ENCODE measurements at regions not wholly inside any gene's neighbourhood (a gene's known extent, or its start where the extent isn't known, plus 50 kb on each side); places are given as distances from the start of the nearest gene placed in this dataset.
A peak's percentile ranks its signal among the peaks of the same experiment; 100 is the strongest.
"Not testable (repeated sequence)": the region's sequence is repeated elsewhere in the genome, so short reads cannot be mapped to it uniquely, and the experiment has no call there.

DNA sequence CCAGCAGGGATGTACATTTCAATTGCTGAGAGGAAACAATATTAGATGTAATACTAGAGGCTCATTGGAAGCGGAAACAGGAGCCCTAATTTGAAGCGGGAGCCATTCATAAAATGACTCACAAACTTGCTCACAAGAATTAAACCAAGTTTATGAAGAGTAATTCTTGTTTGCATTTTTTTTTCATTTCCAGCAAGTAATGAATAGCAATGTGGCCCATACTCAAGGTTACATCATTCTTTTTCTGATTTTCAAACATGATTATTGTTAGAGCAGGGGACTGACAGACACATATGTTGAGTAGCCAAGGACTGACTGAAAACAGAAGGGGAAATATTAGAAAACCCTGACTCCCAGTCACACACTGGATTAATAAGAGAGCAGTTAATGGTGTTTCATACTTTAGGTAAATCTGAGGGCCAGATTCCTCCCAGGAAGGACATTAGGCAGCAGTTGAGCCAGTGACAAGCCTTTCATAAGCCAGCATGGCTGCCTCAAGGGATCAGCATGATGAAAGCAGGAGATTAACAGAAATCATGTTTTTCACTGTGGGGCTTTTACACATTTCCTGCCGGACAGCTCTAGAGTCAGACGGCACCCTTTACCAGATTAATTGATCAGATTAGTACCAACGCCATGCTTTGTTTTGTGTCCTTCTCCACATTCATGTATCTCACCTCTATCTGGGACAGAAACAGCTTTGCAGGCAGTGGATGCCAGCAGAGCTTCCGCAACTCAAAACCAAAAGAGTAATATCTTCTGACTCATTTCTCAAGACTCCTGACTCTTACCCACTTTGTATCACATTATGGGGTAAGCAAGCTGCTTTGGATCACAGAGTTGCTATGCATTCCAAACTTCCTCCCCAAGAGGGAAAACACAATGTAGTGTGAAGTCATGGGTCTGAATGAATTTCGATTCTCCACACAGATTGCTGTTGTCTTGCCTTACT, 831.6 kb downstream of the KCNA4 start:
- no peaks in the 10 kb centered on the region for H3K27me3 ChIP-seq
- no peaks in the 10 kb centered on the region for H3K4me1 ChIP-seq
- no peak overlapping the region for H3K4me3 ChIP-seq

DNA sequence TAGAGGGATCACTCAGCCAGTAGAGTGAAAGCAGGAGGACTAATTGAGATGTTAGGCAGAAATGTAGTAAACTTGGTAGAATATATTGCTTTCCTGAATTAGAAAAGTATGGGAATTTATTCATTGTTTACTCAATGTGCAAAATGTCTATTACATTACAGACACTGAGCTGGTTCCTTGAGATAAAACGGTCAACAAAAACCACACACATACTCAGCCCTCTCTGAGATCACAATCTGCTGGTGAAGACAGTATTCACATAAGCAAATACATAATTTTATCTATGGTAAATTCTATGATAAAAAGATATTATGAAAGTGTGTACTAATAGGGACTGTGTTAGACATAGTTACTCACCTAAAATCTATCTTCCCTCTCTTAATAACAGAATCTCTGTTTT, 833.5 kb downstream of the KCNA4 start:
- DNase-seq: no peak
- H3K27ac ChIP-seq: no peak overlapping the region
- H3K4me1 ChIP-seq: no peaks in the 10 kb centered on the region
- H3K27me3 ChIP-seq: no peaks in the 10 kb centered on the region
- H3K9me3 ChIP-seq (replicated peaks): no peaks in the 10 kb centered on the region
- H3K4me3 ChIP-seq: no peak overlapping the region
- H3K36me3 ChIP-seq: no peaks in the 10 kb centered on the region

More for the DNA sequence above, 831.6 kb downstream of the KCNA4 start:
- no peak overlapping the region for H3K27ac ChIP-seq
- DNase-seq: peak in 1 of 2 experiments; percentile 2
- no peaks in the 10 kb centered on the region for H3K36me3 ChIP-seq
- no peaks in the 10 kb centered on the region for H3K9me3 ChIP-seq (replicated peaks)

DNA sequence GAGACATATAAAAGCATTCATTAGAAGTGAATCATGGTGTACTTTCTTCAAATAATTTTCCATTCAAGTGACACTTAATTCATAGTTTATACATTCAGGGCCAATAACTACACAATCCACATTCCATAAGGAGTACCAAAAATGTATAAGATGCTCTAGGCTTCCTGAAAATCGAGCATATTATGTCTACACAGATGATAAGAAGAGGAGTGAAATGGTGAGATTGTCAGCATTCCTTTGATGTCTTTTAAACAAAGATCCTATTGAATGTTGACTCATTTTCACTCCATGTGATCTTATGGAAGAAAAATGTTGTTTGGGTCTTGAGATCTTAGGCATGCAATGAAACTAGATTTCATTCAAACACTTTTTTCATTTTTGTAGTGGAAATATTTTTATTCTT, 843.2 kb downstream of the KCNA4 start:
- DNase-seq: peak in 1 of 2 experiments; percentile 2
- H3K36me3 ChIP-seq: no peaks in the 10 kb centered on the region
- H3K27me3 ChIP-seq: no peaks in the 10 kb centered on the region
- no peak overlapping the region for H3K4me3 ChIP-seq
- H3K4me1 ChIP-seq: no peaks in the 10 kb centered on the region
- H3K27ac ChIP-seq: no peak overlapping the region
- H3K9me3 ChIP-seq (replicated peaks): no peaks in the 10 kb centered on the region

DNA sequence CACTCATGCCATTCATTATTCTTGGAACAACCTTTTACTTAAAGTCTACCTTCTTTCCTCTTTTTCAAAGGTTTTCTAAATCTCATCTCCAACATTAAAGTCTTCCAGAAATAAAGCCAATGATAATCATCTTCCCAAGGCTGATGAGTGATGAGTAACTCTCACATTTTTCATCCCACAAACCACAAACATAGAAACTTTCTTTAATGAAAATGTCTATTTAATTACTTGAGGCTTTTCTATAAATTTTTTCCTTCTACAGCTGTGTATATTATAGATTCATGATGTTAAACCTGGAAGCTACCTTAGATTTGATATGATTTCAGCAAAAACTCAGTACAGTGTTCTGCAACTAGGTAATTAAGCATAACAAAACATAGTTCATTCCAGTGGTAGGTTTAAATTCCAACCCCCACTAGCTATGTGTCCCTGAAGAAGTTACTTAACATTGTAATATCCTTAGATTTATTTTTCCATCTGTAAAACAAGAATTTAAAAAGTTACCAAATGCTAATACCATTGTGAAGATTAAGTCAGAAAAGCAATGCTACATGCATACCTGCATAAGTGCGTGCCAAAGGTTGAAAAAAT, 845.4 kb downstream of the KCNA4 start:
- no peak overlapping the region for H3K4me3 ChIP-seq
- H3K4me1 ChIP-seq: no peaks in the 10 kb centered on the region
- no peak for DNase-seq
- H3K27ac ChIP-seq: no peak overlapping the region
- no peaks in the 10 kb centered on the region for H3K36me3 ChIP-seq
- H3K27me3 ChIP-seq: no peaks in the 10 kb centered on the region
- H3K9me3 ChIP-seq (replicated peaks): no peaks in the 10 kb centered on the region

DNA sequence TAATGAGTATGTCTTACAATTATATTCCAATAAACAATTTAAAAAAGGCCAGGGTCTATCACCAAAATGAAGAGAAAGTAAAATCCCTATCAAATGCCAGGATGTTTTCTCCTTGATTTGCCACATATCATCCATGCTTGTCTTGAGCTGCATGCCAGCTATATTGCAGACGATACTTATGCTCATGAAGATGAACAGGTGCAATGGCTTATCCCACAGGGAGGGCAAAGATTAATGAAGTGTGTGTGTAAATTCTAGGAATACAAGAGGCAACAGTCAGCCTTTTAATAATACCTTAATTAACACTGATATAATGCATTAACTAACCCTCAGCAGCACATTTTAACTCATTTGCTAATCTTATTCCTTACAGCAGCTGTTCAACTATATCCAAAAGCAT, 850.5 kb downstream of the KCNA4 start:
- Histone ChIP-seq H3K36me3 (no peaks in the 10 kb centered on the region), H3K9me3 (replicated peaks) (no peaks in the 10 kb centered on the region), H3K27me3 (no peaks in the 10 kb centered on the region), H3K4me1 (no peaks in the 10 kb centered on the region), H3K4me3 (no peak overlapping the region), H3K27ac (no peak overlapping the region)
- DNase-seq: peak in 1 of 2 experiments; percentile 4

DNA sequence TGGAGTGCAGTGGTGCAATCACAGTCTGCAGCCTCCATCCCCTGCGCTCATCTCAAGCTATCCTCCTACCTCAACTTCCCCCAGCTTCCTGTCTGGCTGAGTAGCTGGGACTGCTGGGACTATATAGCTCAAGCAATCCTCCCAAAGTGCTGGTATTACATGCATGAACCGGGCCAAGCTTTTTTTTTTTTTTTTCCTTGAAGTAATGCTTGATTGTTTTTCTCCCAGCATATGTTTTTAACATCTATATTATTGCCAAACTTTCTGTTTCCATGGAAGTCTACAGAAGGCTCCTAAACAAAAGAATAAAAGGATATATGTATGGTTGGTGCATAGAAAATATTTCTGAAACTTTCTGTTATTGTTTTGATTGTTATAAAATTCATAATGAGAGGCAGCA, 853.6 kb downstream of the KCNA4 start:
- no peaks in the 10 kb centered on the region; the same call in 1 of the 2 replicates for H3K27me3 ChIP-seq
- DNase-seq: no peak
- no peaks in the 10 kb centered on the region for H3K9me3 ChIP-seq (replicated peaks)
- H3K36me3 ChIP-seq: no peaks in the 10 kb centered on the region
- no peak overlapping the region for H3K4me3 ChIP-seq
- no peak overlapping the region for H3K27ac ChIP-seq
- H3K4me1 ChIP-seq: no peaks in the 10 kb centered on the region

DNA sequence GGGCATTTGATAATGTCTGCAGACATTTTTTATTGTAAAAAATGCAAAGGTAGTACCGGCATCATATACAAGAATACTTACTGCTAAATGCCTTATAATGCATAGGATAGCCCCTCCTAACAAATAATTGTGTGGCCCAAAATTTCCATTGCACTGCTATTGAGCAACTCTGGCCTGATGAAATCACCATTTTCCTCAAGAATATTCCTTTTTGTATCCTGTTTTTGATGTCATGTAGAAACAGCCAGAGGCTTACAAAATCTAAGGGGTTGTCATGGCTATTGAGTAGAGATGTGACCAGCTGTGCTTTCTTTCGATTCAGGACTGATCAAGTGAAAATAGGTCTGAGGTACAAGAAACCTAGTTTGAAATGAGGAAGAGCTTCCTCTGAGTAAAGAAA, 854.3 kb downstream of the KCNA4 start:
- Histone ChIP-seq H3K9me3 (replicated peaks) (no peaks in the 10 kb centered on the region), H3K27ac (no peak overlapping the region), H3K4me1 (no peaks in the 10 kb centered on the region), H3K4me3 (no peak overlapping the region), H3K36me3 (no peaks in the 10 kb centered on the region), H3K27me3 (no peaks in the 10 kb centered on the region; the same call in 1 of the 2 replicates)
- no peak for DNase-seq

DNA sequence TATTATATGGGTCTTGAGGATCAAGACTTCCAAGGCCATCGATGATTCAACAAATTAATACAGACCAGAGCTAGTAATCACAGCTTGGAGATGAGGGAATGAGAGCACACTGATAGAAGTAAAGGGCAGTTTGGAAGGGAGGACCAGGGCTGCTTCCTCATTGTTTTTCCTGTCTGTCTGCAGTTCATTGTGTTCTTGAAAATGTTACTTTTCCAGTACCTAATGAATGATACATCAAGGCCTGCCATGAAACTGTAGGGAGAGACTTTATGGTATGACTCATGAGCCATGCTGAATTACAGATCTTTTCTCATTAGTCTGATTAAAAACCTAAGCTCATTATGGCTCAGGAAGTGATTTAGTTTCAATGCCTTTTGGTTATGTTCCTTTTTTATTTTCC, 855.6 kb downstream of the KCNA4 start:
- no peak overlapping the region for H3K27ac ChIP-seq
- H3K9me3 ChIP-seq (replicated peaks): no peaks in the 10 kb centered on the region
- H3K4me1 ChIP-seq: no peaks in the 10 kb centered on the region
- no peak for DNase-seq
- H3K4me3 ChIP-seq: no peak overlapping the region
- H3K27me3 ChIP-seq: no peaks in the 10 kb centered on the region; the same call in 1 of the 2 replicates
- H3K36me3 ChIP-seq: no peaks in the 10 kb centered on the region

DNA sequence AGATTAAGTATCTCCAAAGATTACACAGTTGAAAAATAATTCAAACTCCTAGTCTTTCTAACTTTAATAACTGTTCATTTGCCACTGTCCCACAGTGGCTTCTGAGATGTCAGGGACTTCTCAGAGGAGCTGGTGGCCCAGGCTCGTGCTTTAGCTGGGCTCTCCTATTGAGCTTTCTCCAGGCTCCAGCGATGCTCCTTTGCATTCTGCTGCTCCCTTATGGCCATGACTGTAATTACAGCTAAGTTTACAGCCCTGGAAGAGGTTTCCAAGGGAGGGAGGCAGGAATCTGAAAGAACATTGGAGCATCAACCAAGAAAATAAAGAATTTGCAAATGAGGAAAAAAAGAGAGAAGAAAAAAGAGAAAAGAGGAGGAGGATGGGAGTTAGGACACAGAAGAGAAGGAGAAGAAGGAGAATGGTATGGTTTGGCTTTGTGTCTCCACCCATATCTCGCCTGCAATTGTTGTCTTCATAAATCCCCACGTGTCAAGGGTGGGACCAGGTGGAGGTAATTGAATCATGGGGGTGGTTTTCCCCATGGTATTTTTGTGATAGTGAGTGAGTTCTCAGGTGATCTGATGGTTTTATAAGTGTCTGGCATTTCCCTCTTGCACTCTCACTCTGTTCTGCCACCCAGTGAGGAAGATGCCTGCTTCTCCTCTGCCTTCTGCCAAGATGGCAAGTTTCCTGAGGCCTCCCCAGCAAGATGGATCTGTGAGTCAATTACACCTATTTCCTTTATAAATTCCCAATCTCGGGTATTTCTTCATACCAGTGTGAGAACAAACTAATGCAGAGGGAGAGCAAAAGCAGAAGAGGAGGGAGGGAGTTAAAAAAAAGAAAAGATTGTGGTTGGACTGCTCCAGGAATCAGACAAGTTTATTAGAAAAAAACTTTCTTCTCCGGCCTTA, 857.0 kb downstream of the KCNA4 start:
- H3K9me3 ChIP-seq (replicated peaks): no peaks in the 10 kb centered on the region
- no peaks in the 10 kb centered on the region; the same call in 1 of the 2 replicates for H3K27me3 ChIP-seq
- peak; percentile 41 to 73 for DNase-seq
- no peaks in the 10 kb centered on the region for H3K4me1 ChIP-seq
- no peak overlapping the region for H3K27ac ChIP-seq
- no peak overlapping the region for H3K4me3 ChIP-seq
- H3K36me3 ChIP-seq: no peaks in the 10 kb centered on the region

DNA sequence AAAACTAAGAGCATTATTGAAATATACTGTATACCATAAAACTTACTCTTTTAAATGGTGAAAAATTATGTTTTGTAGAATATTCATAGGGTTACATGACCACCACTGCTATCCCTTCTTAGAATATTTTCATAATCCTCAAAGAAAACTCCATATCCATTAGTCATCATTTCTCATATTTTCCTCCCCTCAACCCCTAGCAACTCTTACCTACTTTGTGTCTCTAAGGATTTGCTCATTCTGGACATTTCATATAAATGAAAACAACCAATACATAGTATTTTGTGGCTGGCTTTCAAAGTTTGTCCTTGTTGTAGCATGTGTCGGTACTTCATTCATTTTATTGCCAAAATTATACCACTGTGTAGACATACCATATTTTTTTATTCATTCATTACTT, 863.8 kb downstream of the KCNA4 start:
- H3K36me3 ChIP-seq: no peaks in the 10 kb centered on the region
- H3K9me3 ChIP-seq (replicated peaks): no peaks in the 10 kb centered on the region
- H3K27ac ChIP-seq: no peak overlapping the region
- no peak overlapping the region for H3K4me3 ChIP-seq
- DNase-seq: no peak
- H3K4me1 ChIP-seq: no peaks in the 10 kb centered on the region
- no peaks in the 10 kb centered on the region for H3K27me3 ChIP-seq

DNA sequence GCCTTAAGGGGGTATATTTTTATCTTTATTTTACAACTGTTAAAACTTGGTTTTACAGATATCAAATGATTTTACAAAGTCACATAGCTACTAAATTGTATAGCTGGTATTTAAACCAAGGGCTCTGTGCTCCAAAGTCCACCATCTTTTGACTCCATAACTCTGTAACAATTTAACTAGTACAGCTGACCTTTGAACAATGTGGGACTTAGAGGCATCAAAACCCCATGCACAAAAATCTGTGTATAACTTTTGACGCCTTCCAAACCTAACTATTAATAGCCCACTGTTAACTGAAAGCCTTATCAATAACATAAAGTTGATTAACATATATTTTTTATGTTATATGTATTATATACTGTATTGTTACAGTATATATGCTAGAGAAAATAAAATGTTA, 874.3 kb downstream of the KCNA4 start:
- H3K27me3 ChIP-seq; H3K9me3 ChIP-seq (replicated peaks); H3K27ac ChIP-seq: not testable (repeated sequence)

DNA sequence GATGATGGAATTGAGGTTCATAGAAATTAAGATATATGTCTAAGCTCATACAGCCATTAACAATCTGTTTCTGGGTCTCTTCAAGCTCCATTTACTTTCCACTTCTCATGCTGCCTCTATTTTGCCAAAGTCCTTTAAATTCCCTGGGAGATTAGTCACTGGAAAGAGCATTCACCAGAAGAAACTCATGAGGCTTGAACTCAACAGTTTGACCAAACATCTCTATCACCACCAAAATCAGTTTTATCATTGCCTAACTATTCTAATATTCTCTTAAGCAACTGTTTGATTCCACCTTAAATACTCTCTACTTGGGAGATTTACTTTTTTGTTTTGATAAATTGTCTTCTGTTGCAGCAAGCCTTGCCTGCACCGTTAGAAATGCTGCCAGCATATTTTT, 881.3 kb downstream of the KCNA4 start:
- Histone ChIP-seq H3K4me3 (no peak overlapping the region), H3K4me1 (no peaks in the 10 kb centered on the region), H3K9me3 (replicated peaks) (no peaks in the 10 kb centered on the region), H3K27me3 (no peaks in the 10 kb centered on the region), H3K36me3 (no peaks in the 10 kb centered on the region), H3K27ac (no peak overlapping the region)
- no peak for DNase-seq

More for the DNA sequence above, 874.3 kb downstream of the KCNA4 start:
- not testable (repeated sequence) for H3K4me3 ChIP-seq, H3K36me3 ChIP-seq, DNase-seq, H3K4me1 ChIP-seq

DNA sequence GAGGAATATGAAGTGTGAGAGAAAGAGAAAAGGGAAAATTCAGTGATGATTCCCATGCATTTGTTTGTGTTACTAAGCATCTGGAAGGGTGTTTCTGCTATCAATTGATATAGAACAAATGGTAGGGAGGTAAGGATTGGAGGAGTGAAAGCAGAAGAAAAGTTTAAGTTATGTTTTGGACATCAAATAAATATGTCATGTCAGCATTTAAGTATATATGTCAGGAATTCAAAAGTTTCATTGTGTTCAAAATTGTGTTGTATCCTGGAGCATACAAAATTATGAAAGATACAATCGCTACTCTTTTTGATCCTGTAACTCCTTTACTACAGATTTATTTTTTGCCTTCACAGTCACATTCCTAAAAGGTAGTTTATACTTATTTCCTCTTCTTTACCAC, 885.8 kb downstream of the KCNA4 start:
- DNase-seq: no peak
- Histone ChIP-seq H3K4me1 (no peaks in the 10 kb centered on the region), H3K27me3 (no peaks in the 10 kb centered on the region), H3K4me3 (no peak overlapping the region), H3K9me3 (replicated peaks) (no peaks in the 10 kb centered on the region), H3K36me3 (no peaks in the 10 kb centered on the region), H3K27ac (no peak overlapping the region)

DNA sequence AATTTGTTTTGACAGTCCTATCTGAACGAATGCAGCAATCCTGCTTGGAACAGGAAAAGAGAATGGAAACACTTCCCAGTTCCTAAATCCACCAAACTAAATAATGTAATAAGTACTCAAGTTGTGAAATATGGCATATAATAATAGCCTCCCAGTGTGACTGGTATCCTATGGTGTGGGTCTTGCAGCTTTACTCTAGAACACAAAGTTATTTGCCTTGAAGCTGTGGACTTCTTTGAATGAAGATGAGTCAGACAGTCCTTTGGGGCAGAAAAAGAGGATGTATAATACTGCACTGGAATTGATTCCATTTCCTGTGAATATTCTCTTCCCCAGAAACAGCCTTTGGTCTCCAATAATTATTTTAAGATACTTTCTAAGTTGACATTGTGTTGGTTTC, 887.0 kb downstream of the KCNA4 start:
- DNase-seq: no peak
- Histone ChIP-seq H3K4me3 (no peak overlapping the region), H3K27me3 (no peaks in the 10 kb centered on the region), H3K36me3 (no peaks in the 10 kb centered on the region), H3K9me3 (replicated peaks) (no peaks in the 10 kb centered on the region), H3K27ac (no peak overlapping the region), H3K4me1 (no peaks in the 10 kb centered on the region)

DNA sequence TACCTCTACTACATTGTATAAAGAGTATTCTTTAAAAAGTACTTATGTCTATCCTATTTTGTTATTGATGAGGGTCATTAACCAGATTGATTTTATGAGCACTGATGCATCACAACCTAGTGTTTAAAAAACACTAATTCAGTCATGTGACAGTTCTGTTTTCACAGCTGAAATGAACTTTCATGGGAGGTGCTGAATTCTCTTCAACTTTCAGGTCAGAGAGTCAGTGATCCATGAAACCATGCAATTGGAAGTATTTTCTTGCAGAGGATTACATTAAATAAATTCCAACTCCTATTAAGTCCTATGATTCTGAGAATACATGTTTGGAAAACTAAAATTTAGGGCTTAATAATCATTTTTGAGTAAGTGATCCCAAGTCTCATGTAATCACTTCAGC, 889.4 kb downstream of the KCNA4 start:
- no peaks in the 10 kb centered on the region for H3K4me1 ChIP-seq
- no peak for DNase-seq
- H3K36me3 ChIP-seq: no peaks in the 10 kb centered on the region
- H3K27ac ChIP-seq: no peak overlapping the region
- H3K4me3 ChIP-seq: no peak overlapping the region
- no peaks in the 10 kb centered on the region for H3K9me3 ChIP-seq (replicated peaks)
- H3K27me3 ChIP-seq: no peaks in the 10 kb centered on the region
